ENCODE measurements at regions not wholly inside any gene's neighbourhood (a gene's known extent, or its start where the extent isn't known, plus 50 kb on each side); places are given as distances from the start of the nearest gene placed in this dataset.

- peaks cover 10% of the 10 kb centered on the region for H3K9me3 Mint-ChIP-seq (ENCODE audit: unreplicated experiment)
- H3K27ac Mint-ChIP-seq (ENCODE audit: unreplicated experiment): no peak overlapping the region
- no peaks in the 10 kb centered on the region for H3K36me3 Mint-ChIP-seq (ENCODE audit: insufficient read depth, unreplicated experiment)
- Histone ChIP-seq H3K36me3 (ENCODE audit: control insufficient read depth, insufficient read depth, low read length) (no peaks in the 10 kb centered on the region), H3K9me3 (no peaks in the 10 kb centered on the region), H3K4me1 (no peaks in the 10 kb centered on the region), H3K27me3 (replicated peaks; ENCODE audit: control insufficient read depth, insufficient read depth, low read length) (no peaks in the 10 kb centered on the region), H3K4me3 (ENCODE audit: low read depth, low read length) (no peak overlapping the region)
- peak in 1 of 2 experiments; percentile 8 for DNase-seq
- CTCF ChIA-PET: no interaction called here
- POLR2A ChIA-PET: no interaction called here
- no TSS peak for BruUV-seq (replicated peaks)
- no peak for TF ChIP-seq CTCF (IDR thresholded peaks at IDR 0.05; ENCODE audit: insufficient read depth in 1 of 2, low read depth in 1 of 2, low read length in 1 of 2, severe bottlenecking in 1 of 2, unreplicated experiment in 1 of 2)
- intact Hi-C loops (cut with micrococcal nuclease; ENCODE audit: unreplicated experiment): no loop called here
- no peaks in the 10 kb centered on the region for H3K4me1 Mint-ChIP-seq (ENCODE audit: low read depth, unreplicated experiment)
- H3K27me3 Mint-ChIP-seq (ENCODE audit: insufficient read depth, unreplicated experiment): peaks cover 4% of the 10 kb centered on the region
- no peak overlapping the region for H3K4me3 Mint-ChIP-seq (ENCODE audit: unreplicated experiment)
These were observed 162.2 kb upstream of the CHST15 start for GRCh38 chr10:124255556-124255955.

GRCh38 chr10:124254490-124254889 is 161.1 kb upstream of the CHST15 start:
- DNase-seq: no peak
- H3K36me3 ChIP-seq (ENCODE audit: control insufficient read depth, insufficient read depth, low read length): no peaks in the 10 kb centered on the region
- Mint-ChIP-seq H3K27ac (ENCODE audit: unreplicated experiment) (no peak overlapping the region), H3K36me3 (ENCODE audit: insufficient read depth, unreplicated experiment) (no peaks in the 10 kb centered on the region), H3K4me3 (ENCODE audit: unreplicated experiment) (no peak overlapping the region), H3K27me3 (ENCODE audit: insufficient read depth, unreplicated experiment) (peaks cover 7% of the 10 kb centered on the region), H3K4me1 (ENCODE audit: low read depth, unreplicated experiment) (no peaks in the 10 kb centered on the region), H3K9me3 (ENCODE audit: unreplicated experiment) (peaks cover 10% of the 10 kb centered on the region)
- POLR2A ChIA-PET: no interaction called here
- no peak for TF ChIP-seq CTCF (IDR thresholded peaks at IDR 0.05; ENCODE audit: insufficient read depth in 1 of 2, low read depth in 1 of 2, low read length in 1 of 2, severe bottlenecking in 1 of 2, unreplicated experiment in 1 of 2)
- no peaks in the 10 kb centered on the region for H3K4me1 ChIP-seq
- H3K9me3 ChIP-seq: no peaks in the 10 kb centered on the region
- H3K4me3 ChIP-seq (ENCODE audit: low read depth, low read length): no peak overlapping the region
- no peaks in the 10 kb centered on the region for H3K27me3 ChIP-seq (replicated peaks; ENCODE audit: control insufficient read depth, insufficient read depth, low read length)
- BruUV-seq (replicated peaks): no TSS peak
- CTCF ChIA-PET: no interaction called here
- intact Hi-C loops (cut with micrococcal nuclease; ENCODE audit: unreplicated experiment): no loop called here

GRCh38 chr10:124253006-124253405 is 159.6 kb upstream of the CHST15 start:
- Mint-ChIP-seq H3K4me3 (ENCODE audit: unreplicated experiment) (no peak overlapping the region), H3K36me3 (ENCODE audit: insufficient read depth, unreplicated experiment) (no peaks in the 10 kb centered on the region), H3K4me1 (ENCODE audit: low read depth, unreplicated experiment) (no peaks in the 10 kb centered on the region), H3K27ac (ENCODE audit: unreplicated experiment) (no peak overlapping the region), H3K27me3 (ENCODE audit: insufficient read depth, unreplicated experiment) (peaks cover 7% of the 10 kb centered on the region), H3K9me3 (ENCODE audit: unreplicated experiment) (peaks cover 10% of the 10 kb centered on the region)
- intact Hi-C loops (cut with micrococcal nuclease; ENCODE audit: unreplicated experiment): no loop called here
- Histone ChIP-seq H3K9me3 (no peaks in the 10 kb centered on the region), H3K36me3 (ENCODE audit: control insufficient read depth, insufficient read depth, low read length) (no peaks in the 10 kb centered on the region), H3K4me3 (ENCODE audit: low read depth, low read length) (no peak overlapping the region), H3K4me1 (no peaks in the 10 kb centered on the region), H3K27me3 (replicated peaks; ENCODE audit: control insufficient read depth, insufficient read depth, low read length) (no peaks in the 10 kb centered on the region)
- ChIA-PET CTCF (no interaction called here), POLR2A (no interaction called here)
- TF ChIP-seq CTCF (IDR thresholded peaks at IDR 0.05; ENCODE audit: insufficient read depth in 1 of 2, low read depth in 1 of 2, low read length in 1 of 2, severe bottlenecking in 1 of 2, unreplicated experiment in 1 of 2): no peak
- no peak for DNase-seq
- no TSS peak for BruUV-seq (replicated peaks)
